Activated CD4-positive, alpha-beta memory T cell treated with anti-CD3 and anti-CD28 coated beads, Interleukin-2, amount 10 ng/mL, durations not matched to agents 7 days and 5 days (primary cell): ENCODE measurements at regions not wholly inside any gene's neighbourhood (a gene's known extent, or its start where the extent isn't known, plus 50 kb on each side); places are given as distances from the start of the nearest gene placed in this dataset.
"Not testable (repeated sequence)": the region's sequence is repeated elsewhere in the genome, so short reads cannot be mapped to it uniquely, and the experiment has no call there.

Experiments used
- CTCF ChIA-PET: fragments of 350-600 bp; sonication (Branson Sonifier 250); formaldehyde crosslinking; loops from one replicate; lab custom pipeline; 2021; ENCODE audit warnings: antibody characterized with exemption, inconsistent platforms; lab: Charles Lee
- POLR2A ChIA-PET: fragments of 350-600 bp; sonication (Branson Sonifier 250); formaldehyde crosslinking; loops from one replicate; lab custom pipeline; 2021; ENCODE audit warnings: antibody characterized with exemption; lab: Charles Lee
- DNase-seq: peaks from one replicate; pipeline ENCODE4 v3.0.0-alpha.2; 2020
- H3K27ac Mint-ChIP-seq: one replicate; pipeline ENCODE4 v1.8.0; 2021; ENCODE audit warnings: mild to moderate bottlenecking, mixed read lengths
- H3K27me3 Mint-ChIP-seq: one replicate; pipeline ENCODE4 v1.8.0; 2021; ENCODE audit warnings: mixed read lengths
- H3K36me3 Mint-ChIP-seq: one replicate; pipeline ENCODE4 v1.8.0; 2021; ENCODE audit warnings: low read depth, mixed read lengths
- H3K4me1 Mint-ChIP-seq: one replicate; pipeline ENCODE4 v1.8.0; 2021; ENCODE audit warnings: mixed read lengths
- H3K4me3 Mint-ChIP-seq: one replicate; pipeline ENCODE4 v1.8.0; 2021; ENCODE audit warnings: mild to moderate bottlenecking, mixed read lengths
- H3K9me3 Mint-ChIP-seq: one replicate; pipeline ENCODE4 v1.8.0; 2021; ENCODE audit warnings: mixed read lengths

GRCh38 chr16:33731167-33731566, 271.8 kb downstream of the TP53TG3F start:
- H3K36me3 Mint-ChIP-seq, DNase-seq, H3K9me3 Mint-ChIP-seq, H3K4me1 Mint-ChIP-seq, H3K4me3 Mint-ChIP-seq, CTCF ChIA-PET, POLR2A ChIA-PET, H3K27ac Mint-ChIP-seq, H3K27me3 Mint-ChIP-seq: not testable (repeated sequence)

DNA sequence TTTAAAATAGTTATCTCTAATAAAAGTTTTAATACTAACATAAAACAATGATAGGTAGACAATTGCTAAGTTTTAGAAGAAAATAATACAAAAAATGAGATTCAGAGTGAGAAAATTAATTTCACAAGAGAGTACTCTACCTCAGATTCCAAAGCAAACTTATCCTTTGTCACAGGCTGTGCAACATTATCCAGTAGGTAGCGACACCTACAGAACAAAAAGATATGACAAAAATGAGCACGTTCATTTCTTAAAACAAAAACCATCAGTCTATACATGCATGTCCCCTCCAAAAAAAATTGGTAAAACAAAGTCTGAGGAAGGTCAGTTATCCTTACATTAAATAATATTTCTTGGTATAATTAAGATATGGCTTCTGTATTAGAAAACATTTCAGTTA, 275.2 kb downstream of the TP53TG3F start:
- H3K27me3 Mint-ChIP-seq, H3K27ac Mint-ChIP-seq, H3K9me3 Mint-ChIP-seq, POLR2A ChIA-PET, H3K4me3 Mint-ChIP-seq, DNase-seq, H3K36me3 Mint-ChIP-seq, CTCF ChIA-PET, H3K4me1 Mint-ChIP-seq: not testable (repeated sequence)

GRCh38 chr16:33766869-33767765, 307.7 kb downstream of the TP53TG3F start:
- H3K36me3 Mint-ChIP-seq, H3K27me3 Mint-ChIP-seq, H3K4me3 Mint-ChIP-seq, H3K27ac Mint-ChIP-seq, CTCF ChIA-PET, POLR2A ChIA-PET, H3K9me3 Mint-ChIP-seq, H3K4me1 Mint-ChIP-seq, DNase-seq: not testable (repeated sequence)

GRCh38 chr16:33768710-33769109, 309.3 kb downstream of the TP53TG3F start:
- H3K36me3 Mint-ChIP-seq, H3K27me3 Mint-ChIP-seq, H3K4me3 Mint-ChIP-seq, POLR2A ChIA-PET, H3K9me3 Mint-ChIP-seq, CTCF ChIA-PET, H3K27ac Mint-ChIP-seq, H3K4me1 Mint-ChIP-seq, DNase-seq: not testable (repeated sequence)

GRCh38 chr16:33769180-33769846, 309.9 kb downstream of the TP53TG3F start:
- H3K36me3 Mint-ChIP-seq: not testable (repeated sequence)

DNA sequence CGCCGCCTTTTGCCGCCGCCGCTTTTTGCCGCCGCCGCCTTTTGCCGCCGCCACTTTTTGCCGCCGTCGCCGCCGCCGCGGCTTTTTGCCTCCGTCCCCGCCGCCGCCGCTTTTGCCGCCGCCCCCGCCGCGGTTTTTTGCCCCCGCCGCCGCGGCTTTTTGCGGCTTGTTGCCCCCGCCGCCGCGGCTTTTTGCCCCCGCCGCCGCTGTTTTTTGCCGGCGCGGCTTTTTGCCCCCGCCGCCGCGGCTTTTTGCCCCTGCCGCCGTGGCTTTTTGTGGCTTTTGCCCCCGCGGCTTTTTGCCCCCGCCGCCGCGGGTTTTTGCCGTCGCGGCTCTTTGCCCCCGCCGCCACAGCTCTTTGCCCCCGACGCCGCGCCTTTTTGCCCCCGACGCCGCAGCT, 311.1 kb downstream of the TP53TG3F start:
- H3K27ac Mint-ChIP-seq, H3K9me3 Mint-ChIP-seq, DNase-seq, H3K27me3 Mint-ChIP-seq, H3K4me1 Mint-ChIP-seq, POLR2A ChIA-PET, CTCF ChIA-PET, H3K36me3 Mint-ChIP-seq, H3K4me3 Mint-ChIP-seq: not testable (repeated sequence)

More at GRCh38 chr16:33769180-33769846, 309.9 kb downstream of the TP53TG3F start:
- H3K27ac Mint-ChIP-seq, H3K27me3 Mint-ChIP-seq, H3K4me3 Mint-ChIP-seq, H3K9me3 Mint-ChIP-seq, POLR2A ChIA-PET, CTCF ChIA-PET, DNase-seq, H3K4me1 Mint-ChIP-seq: not testable (repeated sequence)

DNA sequence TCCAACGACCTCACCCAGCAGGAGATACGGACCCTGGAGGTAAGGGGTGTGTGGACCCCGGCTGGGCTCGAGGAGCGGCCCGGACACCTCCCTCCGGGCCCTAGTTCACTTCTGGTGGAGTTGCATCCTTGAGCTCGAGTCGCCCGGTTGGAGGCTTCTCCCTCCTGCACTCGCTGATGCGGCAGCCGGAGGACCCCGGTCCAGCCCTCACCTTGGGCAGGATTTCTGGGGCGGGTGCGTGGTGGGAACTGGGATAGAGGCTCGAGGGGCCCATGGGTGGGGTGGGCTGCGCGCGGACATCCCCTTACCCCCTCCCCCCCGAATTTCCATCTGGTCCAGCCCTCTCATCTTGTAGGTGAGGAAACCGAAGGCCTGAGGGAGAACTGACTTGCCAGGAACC, 311.8 kb downstream of the TP53TG3F start:
- POLR2A ChIA-PET, H3K4me1 Mint-ChIP-seq, CTCF ChIA-PET, DNase-seq, H3K27ac Mint-ChIP-seq, H3K9me3 Mint-ChIP-seq, H3K36me3 Mint-ChIP-seq, H3K4me3 Mint-ChIP-seq, H3K27me3 Mint-ChIP-seq: not testable (repeated sequence)

DNA sequence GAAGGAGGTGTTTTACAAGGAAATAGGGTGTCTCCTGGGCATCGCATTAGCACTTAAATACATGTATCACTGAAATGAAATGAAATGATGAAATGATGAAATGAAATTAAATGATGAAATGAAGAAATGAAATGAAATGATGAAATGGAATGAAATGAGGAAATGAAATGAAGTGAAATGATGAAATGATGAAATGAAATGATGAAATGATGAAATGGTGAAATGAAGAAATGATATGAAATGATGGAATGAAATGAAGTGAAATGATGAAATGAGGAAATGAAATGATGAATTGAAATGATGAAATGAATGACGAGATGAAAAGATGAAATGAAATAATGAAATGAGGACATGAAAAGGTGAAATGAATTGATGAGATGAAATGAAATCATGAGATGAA, 314.6 kb downstream of the TP53TG3F start:
- CTCF ChIA-PET, H3K27ac Mint-ChIP-seq, H3K4me3 Mint-ChIP-seq, H3K36me3 Mint-ChIP-seq, H3K4me1 Mint-ChIP-seq, DNase-seq, H3K9me3 Mint-ChIP-seq, POLR2A ChIA-PET, H3K27me3 Mint-ChIP-seq: not testable (repeated sequence)

- H3K4me3 Mint-ChIP-seq, H3K27ac Mint-ChIP-seq, CTCF ChIA-PET, DNase-seq, H3K36me3 Mint-ChIP-seq, H3K27me3 Mint-ChIP-seq, H3K9me3 Mint-ChIP-seq, POLR2A ChIA-PET, H3K4me1 Mint-ChIP-seq: not testable (repeated sequence)
Observed at GRCh38 chr16:33774724-33775123, 315.3 kb downstream of the TP53TG3F start.

DNA sequence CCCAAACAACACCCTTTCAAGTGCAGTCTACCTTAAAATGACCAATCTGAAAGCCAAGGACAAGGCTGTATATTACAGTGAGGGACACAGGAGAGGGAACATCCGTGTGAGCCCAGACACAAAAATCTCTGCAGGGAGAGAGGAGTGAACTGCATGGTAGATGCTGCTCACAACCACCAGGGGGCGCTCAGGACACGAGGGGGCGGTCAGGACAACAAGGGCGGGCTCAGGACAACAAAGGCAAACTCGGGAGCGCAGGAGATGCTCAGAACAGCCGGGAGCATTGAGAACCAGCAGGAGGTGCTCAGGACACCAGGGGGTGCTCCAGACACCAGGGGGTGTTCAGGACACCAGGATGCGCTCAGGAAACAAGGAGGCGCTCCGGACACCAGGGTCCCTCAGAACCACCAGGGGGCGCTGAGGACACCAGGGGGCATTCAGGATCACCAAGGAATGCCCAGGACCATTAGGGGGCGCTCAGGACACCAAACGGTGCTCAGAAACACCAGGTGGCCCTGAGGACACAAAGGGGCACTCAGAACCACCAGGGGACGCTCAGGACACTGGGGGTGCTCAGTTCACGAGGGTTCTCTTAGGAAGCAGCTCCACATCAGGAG, 357.0 kb downstream of the TP53TG3F start:
- DNase-seq, H3K27ac Mint-ChIP-seq, H3K4me3 Mint-ChIP-seq, H3K4me1 Mint-ChIP-seq, H3K36me3 Mint-ChIP-seq, POLR2A ChIA-PET, H3K9me3 Mint-ChIP-seq, H3K27me3 Mint-ChIP-seq, CTCF ChIA-PET: not testable (repeated sequence)

DNA sequence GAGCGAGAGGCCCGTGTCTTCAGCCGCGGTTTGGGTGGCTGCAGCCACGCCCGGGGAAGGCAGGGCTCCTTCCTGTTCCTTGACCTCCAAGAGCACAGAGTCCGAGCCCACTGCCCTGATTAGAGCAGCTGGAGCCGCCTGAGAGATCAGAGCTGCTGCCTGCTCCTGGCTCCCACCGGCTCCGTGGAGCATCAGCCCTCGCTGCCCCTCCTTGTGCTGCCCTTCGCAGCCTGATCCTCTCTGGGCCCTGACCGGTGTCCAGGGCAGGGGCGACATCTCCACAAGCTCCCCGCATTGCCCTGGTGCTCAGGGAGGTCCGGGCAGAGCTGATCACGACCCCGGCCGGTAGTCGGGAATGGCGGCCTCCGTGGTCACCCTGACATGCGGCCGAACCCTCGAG, 365.3 kb downstream of the TP53TG3F start:
- H3K27ac Mint-ChIP-seq, CTCF ChIA-PET, H3K4me1 Mint-ChIP-seq, H3K9me3 Mint-ChIP-seq, POLR2A ChIA-PET, H3K27me3 Mint-ChIP-seq, H3K36me3 Mint-ChIP-seq, DNase-seq, H3K4me3 Mint-ChIP-seq: not testable (repeated sequence)

GRCh38 chr16:33827522-33827921, 368.1 kb downstream of the TP53TG3F start:
- H3K4me3 Mint-ChIP-seq, H3K27ac Mint-ChIP-seq, DNase-seq, CTCF ChIA-PET, H3K9me3 Mint-ChIP-seq, H3K36me3 Mint-ChIP-seq, POLR2A ChIA-PET, H3K27me3 Mint-ChIP-seq, H3K4me1 Mint-ChIP-seq: not testable (repeated sequence)

- H3K9me3 Mint-ChIP-seq, DNase-seq, H3K4me3 Mint-ChIP-seq, H3K4me1 Mint-ChIP-seq, H3K36me3 Mint-ChIP-seq, CTCF ChIA-PET, H3K27me3 Mint-ChIP-seq, POLR2A ChIA-PET, H3K27ac Mint-ChIP-seq: not testable (repeated sequence)
Observed at GRCh38 chr16:33839157-33839556, 379.7 kb downstream of the TP53TG3F start.
